GM19025 (cell line): ENCODE measurements at regions not wholly inside any gene's neighbourhood (a gene's known extent, or its start where the extent isn't known, plus 50 kb on each side); places are given as distances from the start of the nearest gene placed in this dataset.
"Not testable (repeated sequence)": the region's sequence is repeated elsewhere in the genome, so short reads cannot be mapped to it uniquely, and the experiment has no call there.

Source experiments
- ATAC-seq: cut with Tn5 transposase; IDR thresholded peaks from one replicate; pipeline ENCODE4 v1.9.1; 2021; ENCODE audit warnings: mild to moderate bottlenecking, low read depth, moderate library complexity; ENCODE audit not compliant: unreplicated experiment

- no peak for ATAC-seq
These were observed 63.5 kb downstream of the SPATA31D1 start for GRCh38 chr9:82052081-82052480.

DNA sequence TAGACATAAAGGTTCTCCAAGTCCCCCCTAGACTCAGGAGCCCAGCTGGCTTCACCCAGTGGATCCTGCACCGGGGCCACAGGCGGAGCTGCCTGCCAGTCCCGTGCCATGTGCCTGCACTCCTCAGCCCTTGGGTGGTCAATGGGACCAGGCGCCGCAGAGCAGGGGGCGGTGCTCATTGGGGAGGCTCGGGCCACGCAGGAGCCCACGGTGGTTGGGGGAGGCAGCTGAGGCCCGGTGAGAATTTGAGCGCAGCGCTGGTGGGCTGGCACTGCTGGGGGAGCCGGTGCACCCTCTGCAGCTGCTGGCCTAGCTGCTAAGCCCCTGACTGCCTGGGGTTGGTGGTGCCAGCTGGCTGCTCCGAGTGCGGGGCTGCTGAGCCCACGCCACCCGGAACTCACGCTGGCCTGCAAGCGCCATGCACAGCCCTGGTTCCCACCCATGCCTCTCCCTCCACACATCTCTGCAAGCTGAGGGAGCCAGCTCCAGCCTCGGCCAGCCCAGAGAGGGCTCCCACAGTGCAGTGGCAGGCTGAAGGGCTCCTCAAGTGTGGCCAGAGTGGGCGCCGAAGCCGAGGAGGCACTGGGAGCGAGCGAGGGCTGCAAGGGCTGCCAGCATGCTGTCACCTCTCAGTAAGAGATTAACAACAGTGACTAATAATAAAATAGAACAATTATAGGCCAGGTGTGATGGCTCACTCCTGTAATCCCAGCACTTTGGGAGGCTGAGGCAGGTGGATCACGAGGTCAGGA is 65.9 kb downstream of the SPATA31D1 start:
- no peak for ATAC-seq

GRCh38 chr9:82057805-82058204 is 69.2 kb downstream of the SPATA31D1 start:
- ATAC-seq: no peak

GRCh38 chr9:82061801-82062200 is 73.2 kb downstream of the SPATA31D1 start:
- ATAC-seq: not testable (repeated sequence)

- ATAC-seq: no peak
These were observed 73.7 kb downstream of the SPATA31D1 start for GRCh38 chr9:82062245-82062644.

DNA sequence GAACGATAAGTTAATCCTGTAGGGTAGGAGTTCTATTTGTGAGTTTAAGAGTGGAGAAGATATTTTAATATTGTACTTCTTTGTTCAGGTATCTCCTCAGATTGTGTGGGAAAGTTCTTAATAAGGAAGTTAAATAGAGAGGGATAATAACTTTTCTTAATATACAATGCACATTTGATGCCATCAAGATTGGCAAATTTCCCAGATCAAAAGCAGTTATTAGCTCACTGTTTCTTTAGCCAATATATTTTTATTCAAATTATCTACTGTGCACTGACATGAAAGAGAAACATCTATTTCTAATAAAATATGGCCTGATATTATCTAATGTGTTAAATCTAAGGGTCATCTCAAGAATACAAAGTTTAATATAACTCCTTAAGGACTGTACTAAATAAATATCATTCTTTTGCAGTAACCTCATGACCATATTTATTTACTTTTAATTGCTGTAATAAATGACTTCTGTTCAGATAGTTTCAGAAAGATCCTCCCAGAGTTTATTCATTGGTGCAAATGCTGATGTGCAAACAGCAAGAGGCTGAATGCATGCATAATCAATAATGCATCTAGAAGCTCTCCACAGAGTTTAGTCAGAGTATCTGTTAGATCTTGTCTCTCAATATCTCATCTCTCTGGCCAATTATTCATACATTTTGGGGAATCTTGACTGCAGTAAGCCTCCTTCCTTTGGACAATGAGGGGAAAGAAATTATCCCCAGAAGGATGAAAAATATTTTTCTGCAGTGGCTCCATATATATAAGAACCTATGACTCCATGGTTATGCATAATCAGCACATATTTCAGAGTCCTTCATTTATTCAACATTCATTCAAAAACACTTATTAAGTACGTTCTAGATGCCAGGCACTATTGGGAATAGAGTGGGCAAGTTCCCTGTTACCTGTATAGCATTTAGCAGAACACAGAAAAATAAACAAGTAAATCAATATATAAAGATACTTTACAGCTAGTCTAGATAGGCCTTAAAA is 85.3 kb downstream of the SPATA31D1 start:
- no peak for ATAC-seq

DNA sequence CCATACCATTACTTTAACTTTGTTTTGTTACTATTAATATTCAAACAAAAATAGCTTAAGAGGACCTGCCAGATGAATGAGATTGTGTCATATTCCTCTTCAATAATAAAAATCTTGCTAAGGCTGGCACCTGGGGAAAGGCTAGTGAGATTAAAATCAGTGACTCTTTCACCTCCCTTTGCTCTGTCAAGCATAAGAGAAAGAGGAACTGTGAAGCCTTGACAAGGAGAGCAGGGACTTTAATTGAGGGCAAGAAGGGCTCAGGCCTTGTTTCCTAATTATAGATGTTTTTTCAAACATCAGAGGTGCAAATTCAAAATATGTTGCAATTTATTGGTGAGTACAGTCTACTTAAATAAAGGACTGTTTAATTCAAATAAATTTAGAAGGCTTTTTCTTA is 91.7 kb downstream of the SPATA31D1 start:
- no peak for ATAC-seq

GRCh38 chr9:82081496-82081895 is 92.9 kb downstream of the SPATA31D1 start:
- ATAC-seq: no peak

GRCh38 chr9:82082563-82082962 is 94.0 kb downstream of the SPATA31D1 start:
- no peak for ATAC-seq

DNA sequence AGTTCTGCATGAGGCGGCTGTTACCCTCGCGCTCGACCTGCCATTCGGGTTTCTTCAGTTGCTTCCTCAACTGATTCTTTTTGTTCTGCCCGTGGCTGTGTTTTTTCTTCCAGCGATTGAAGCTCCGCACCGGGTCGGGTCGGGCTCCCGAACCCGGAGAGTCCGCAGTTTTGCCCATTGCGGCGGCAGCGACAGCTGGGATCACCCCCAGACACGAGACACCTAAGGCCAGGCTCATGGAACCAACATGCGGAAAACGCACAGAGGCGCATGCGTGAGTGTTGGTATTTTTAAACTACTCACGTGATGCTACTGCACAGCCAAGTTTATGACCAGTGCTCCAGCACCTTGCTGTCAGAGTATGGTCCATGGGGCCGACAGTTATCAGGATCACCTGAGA is 100.0 kb downstream of the SPATA31D1 start:
- ATAC-seq: no peak

- no peak for ATAC-seq
These were observed 101.5 kb downstream of the SPATA31D1 start for GRCh38 chr9:82090046-82090445.

DNA sequence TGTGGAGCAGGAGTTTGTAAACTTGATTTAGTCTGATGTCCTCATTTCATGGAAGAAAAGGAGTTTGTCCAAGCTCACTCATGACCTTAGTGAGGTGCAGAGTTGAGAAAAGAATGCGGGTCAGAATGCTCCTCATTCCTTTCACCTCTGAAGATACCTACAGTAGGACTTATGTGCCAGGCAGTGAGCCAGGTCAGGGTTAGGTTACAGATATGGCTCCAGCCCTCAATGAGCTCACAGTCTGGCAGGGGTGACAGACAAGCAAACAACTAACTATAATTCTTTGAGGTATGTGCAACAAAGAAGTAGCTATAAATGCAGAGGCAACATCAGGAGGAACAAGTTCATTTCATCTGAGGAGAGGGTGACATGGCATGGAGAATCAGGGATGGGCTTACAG is 102.5 kb downstream of the SPATA31D1 start:
- no peak for ATAC-seq

- ATAC-seq: no peak
These were observed 103.0 kb downstream of the SPATA31D1 start for GRCh38 chr9:82091610-82092009.

DNA sequence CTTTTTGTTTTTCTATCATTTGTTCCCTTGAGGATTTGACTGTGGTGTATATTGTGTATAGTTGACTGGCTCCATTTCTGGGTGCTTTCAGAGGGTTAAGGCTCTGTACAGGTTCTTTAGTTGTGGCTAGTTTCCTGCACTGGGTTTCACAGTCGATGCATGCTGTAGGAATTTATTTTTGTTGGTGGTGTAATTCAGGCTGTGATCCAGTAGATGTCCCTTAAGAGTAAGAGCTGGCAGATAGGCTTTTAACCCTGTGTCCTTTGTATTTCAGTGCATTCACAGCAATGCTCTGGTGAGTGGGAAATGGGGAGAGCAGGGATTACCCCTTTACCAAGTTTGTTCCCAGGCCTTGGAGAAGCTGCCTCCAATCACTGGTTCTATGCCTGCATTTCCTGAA is 112.9 kb downstream of the SPATA31D1 start:
- ATAC-seq: no peak

DNA sequence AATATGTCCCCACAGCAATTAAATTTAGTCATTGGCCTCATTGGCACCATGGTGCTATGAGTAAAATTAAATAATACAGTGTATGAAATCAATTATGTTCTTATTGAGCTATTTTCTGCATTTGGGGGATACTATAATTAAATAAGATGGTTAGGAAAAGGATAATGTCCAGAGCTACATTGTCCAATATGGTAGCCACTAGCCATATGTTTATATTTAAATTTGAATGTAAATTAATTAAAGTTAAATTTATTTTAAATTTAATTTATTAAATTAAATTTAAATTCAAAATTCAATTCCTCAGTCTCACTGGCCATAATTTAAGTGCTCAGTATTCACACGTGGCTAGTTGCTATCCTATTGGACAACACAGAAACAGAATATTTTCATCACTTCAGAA is 115.7 kb downstream of the SPATA31D1 start:
- ATAC-seq: no peak

DNA sequence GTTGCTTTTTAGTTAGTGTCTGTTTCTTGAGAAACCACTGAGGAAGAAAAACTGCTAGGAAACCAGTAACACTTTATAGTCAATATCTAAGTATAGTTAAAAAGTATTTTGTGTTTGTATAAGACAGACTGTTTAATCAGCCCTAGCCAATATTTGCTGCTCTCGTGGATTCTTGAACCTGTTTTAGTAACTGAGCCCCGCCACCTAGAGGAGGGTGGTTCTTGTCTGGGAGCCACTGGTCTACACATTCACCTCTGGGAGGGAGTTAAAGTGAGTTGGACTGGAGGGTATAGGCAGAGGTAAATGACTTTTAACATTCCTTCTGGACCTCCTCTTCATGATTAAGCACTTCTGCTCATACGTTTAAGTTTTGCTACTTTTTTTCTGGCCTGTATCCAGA is 117.2 kb downstream of the SPATA31D1 start:
- no peak for ATAC-seq

- no peak for ATAC-seq
These were observed 118.0 kb downstream of the SPATA31D1 start for GRCh38 chr9:82106536-82106935.

DNA sequence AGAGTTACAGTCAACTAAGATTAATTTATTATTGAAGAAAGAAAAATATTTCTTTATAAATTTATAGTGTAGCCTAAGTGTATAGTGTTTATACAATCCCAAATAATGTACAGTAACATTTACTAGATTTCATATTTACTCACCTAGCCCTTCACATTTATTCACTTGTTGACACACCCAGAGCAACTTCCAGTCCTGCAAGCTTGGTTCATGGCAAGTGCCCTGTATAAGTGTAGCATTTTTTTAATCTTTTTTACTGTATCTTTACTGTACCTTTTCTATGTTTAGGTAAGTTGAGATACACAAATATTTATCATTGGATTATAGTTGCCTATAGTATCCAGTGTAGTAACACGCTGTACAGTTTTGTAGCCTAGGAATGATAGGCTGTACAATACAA is 119.9 kb downstream of the SPATA31D1 start:
- ATAC-seq: no peak

DNA sequence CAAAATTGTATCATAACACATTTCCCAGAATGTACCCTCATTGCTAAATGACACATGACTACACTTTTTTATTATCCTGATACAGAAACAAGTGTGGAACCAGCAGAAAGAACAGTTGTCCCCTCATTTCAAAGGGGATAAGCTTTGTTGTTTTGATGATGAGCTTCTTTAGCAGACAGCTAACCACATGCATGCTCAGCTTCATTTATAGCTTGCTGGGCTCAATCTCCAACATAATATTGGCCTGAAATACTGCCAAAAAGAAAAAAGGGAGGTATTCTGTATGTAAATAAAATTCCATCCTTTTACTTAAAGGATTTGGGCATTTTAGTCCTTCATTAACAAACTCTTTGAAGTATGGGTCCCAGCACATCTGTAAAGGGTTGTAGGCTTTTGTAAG is 120.4 kb downstream of the SPATA31D1 start:
- ATAC-seq: no peak

DNA sequence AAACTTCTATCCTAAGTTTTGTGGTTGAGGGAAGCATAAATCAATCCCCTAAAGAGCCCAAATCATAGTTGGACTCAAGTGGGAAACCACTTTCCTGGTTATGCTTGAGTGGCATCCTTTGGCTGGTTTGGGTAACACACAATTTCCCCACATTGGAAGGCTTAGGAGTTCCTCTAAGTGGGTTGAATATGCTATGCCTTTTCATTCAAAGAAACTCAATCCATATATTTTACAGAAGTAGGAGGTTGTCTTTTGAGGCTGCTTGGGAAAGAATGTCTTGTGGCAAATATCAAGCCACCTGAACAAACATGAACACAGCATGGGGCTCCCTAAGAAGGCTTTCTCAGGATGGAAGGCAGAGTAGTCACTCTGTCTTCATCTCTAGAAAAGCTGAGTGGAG is 121.1 kb downstream of the SPATA31D1 start:
- ATAC-seq: no peak

DNA sequence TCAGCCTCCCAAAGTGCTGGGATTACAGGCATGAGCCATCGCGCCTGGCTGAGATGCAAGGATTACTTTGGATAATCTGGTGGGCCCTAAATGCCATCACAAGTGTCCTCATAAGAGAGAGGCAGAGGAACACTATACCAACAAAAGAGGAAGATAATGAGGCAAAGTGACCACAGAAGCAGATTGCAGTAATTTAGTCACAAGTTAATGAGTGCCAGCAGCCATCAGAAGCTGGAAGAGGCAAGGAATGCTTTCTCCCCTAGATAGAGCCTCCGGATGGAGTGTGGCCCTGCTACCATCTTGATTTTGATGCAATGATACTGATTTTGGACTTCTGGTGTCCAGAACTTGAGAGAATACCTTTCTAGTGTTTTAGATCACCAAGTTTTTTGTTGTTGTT is 122.3 kb downstream of the SPATA31D1 start:
- ATAC-seq: no peak

DNA sequence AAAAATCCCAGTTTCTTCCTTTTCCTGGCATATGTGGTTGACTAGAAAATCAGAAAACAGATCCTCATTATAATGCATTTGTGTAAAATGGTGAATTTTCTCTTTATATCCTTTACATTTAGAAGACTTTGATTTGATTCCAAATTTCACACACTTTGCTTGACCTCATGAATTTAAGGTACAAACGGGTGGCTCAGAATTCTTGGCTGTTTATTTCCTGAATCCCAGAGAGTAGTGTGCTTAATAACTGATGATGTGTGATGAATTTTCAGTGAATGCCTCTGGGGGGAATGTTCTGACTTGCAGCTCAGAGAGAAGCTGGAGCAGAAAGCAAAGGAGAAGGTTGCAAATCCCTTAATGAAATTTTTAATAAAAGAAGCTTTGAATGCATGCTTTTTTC is 126.8 kb downstream of the SPATA31D1 start:
- ATAC-seq: no peak
